H54 (cell line): ENCODE measurements at regions not wholly inside any gene's neighbourhood (a gene's known extent, or its start where the extent isn't known, plus 50 kb on each side); places are given as distances from the start of the nearest gene placed in this dataset.
A peak's percentile ranks its signal among the peaks of the same experiment; 100 is the strongest.

Experiments
- DNase-seq: peaks from one replicate; pipeline ENCODE4 v3.0.0; 2011; ENCODE audit warnings: low spot score, mixed read lengths; ENCODE audit not compliant: insufficient read length
- FAIRE-seq: peaks from 3 replicates; lab custom pipeline; 2011; peaks lifted over from hg19 to GRCh38; lab: Jason Lieb, UNC
- POLR2A ChIP-seq: IDR thresholded peaks from 2 replicates; pipeline ENCODE4 v1.6.1; 2011; ENCODE audit warnings: low read depth, mild to moderate bottlenecking, low read length

GRCh38 chr13:105200181-105200580 lies 1335.3 kb downstream of the EFNB2 start:
- TF ChIP-seq POLR2A, result no peak
- DNase-seq (no peak), FAIRE-seq (no peak)

GRCh38 chr13:105196052-105196451 lies 1339.4 kb downstream of the EFNB2 start:
- peak; percentile 28 for DNase-seq
- FAIRE-seq, result peak; percentile 96
- no peak for TF ChIP-seq POLR2A

- FAIRE-seq, result no peak
- TF ChIP-seq POLR2A, result no peak
- no peak for DNase-seq
Measured at GRCh38 chr13:105193026-105193425, 1342.4 kb downstream of the EFNB2 start.

GRCh38 chr13:105184201-105184600 lies 1351.3 kb downstream of the EFNB2 start:
- DNase-seq (no peak), FAIRE-seq (peak; percentile 20)
- TF ChIP-seq POLR2A, result no peak

- no peak for DNase-seq
- FAIRE-seq, result no peak
- TF ChIP-seq POLR2A, result no peak
Measured at GRCh38 chr13:105177265-105177900, 1358.1 kb downstream of the EFNB2 start.

- TF ChIP-seq POLR2A, result no peak
- DNase-seq, result no peak
- FAIRE-seq, result no peak
Measured at GRCh38 chr13:105170438-105170837, 1365.0 kb downstream of the EFNB2 start.

GRCh38 chr13:105168295-105168694 lies 1367.2 kb downstream of the EFNB2 start:
- FAIRE-seq, result no peak
- no peak for TF ChIP-seq POLR2A
- DNase-seq, result no peak

GRCh38 chr13:105167385-105167784 lies 1368.1 kb downstream of the EFNB2 start:
- TF ChIP-seq POLR2A, result no peak
- DNase-seq, result no peak
- no peak for FAIRE-seq

GRCh38 chr13:105165449-105166125 lies 1369.9 kb downstream of the EFNB2 start:
- TF ChIP-seq POLR2A, result no peak
- no peak for DNase-seq
- no peak for FAIRE-seq

- TF ChIP-seq POLR2A, result no peak
- DNase-seq (no peak), FAIRE-seq (no peak)
Measured at GRCh38 chr13:105159841-105160240, 1375.6 kb downstream of the EFNB2 start.

GRCh38 chr13:105153611-105154010 lies 1381.9 kb downstream of the EFNB2 start:
- FAIRE-seq (no peak), DNase-seq (no peak)
- TF ChIP-seq POLR2A, result no peak

- no peak for TF ChIP-seq POLR2A
- FAIRE-seq, result no peak
- no peak for DNase-seq
Measured at GRCh38 chr13:105151639-105152038, 1383.8 kb downstream of the EFNB2 start.

- FAIRE-seq (peak; percentile 80), DNase-seq (no peak)
- TF ChIP-seq POLR2A, result no peak
Measured at GRCh38 chr13:105147461-105147860, 1388.0 kb downstream of the EFNB2 start.

GRCh38 chr13:105144936-105145335 lies 1390.5 kb downstream of the EFNB2 start:
- no peak for DNase-seq
- TF ChIP-seq POLR2A, result no peak
- peak; percentile 27 for FAIRE-seq

GRCh38 chr13:105144020-105144419 lies 1391.4 kb downstream of the EFNB2 start:
- no peak for DNase-seq
- peak; percentile 23 for FAIRE-seq

More at GRCh38 chr13:105144020-105144419, 1391.4 kb downstream of the EFNB2 start:
- TF ChIP-seq POLR2A, result no peak
